ENCODE measurements at regions not wholly inside any gene's neighbourhood (a gene's known extent, or its start where the extent isn't known, plus 50 kb on each side); places are given as distances from the start of the nearest gene placed in this dataset.

GRCh38 chr11:37999171-37999570, 1401.1 kb upstream of the RAG2 start:
- no peak overlapping the region for H3K4me3 Mint-ChIP-seq
- no peak for TF ChIP-seq CTCF (conservative IDR thresholded peaks at IDR 0.05)

GRCh38 chr11:37995886-37996285, 1397.8 kb upstream of the RAG2 start:
- Mint-ChIP-seq H3K4me3 (no peak overlapping the region), H3K9me3 (peaks cover 10% of the 10 kb centered on the region), H3K36me3 (no peaks in the 10 kb centered on the region), H3K27me3 (no peaks in the 10 kb centered on the region), H3K4me1 (ENCODE audit: unreplicated experiment) (no peaks in the 10 kb centered on the region), H3K27ac (no peak overlapping the region)
- DNase-seq (ENCODE audit: extremely low spot score, unreplicated experiment), result no peak
- no peak for TF ChIP-seq CTCF (conservative IDR thresholded peaks at IDR 0.05)

More at GRCh38 chr11:37999171-37999570, 1401.1 kb upstream of the RAG2 start:
- Mint-ChIP-seq H3K27ac (no peak overlapping the region), H3K36me3 (no peaks in the 10 kb centered on the region), H3K27me3 (no peaks in the 10 kb centered on the region), H3K4me1 (ENCODE audit: unreplicated experiment) (no peaks in the 10 kb centered on the region), H3K9me3 (peaks cover 3% of the 10 kb centered on the region)
- no peak for DNase-seq (ENCODE audit: extremely low spot score, unreplicated experiment)

- Mint-ChIP-seq H3K4me3 (peak overlapping the region; percentile 44), H3K9me3 (peaks cover 3% of the 10 kb centered on the region), H3K4me1 (ENCODE audit: unreplicated experiment) (peaks cover 5% of the 10 kb centered on the region), H3K27me3 (no peaks in the 10 kb centered on the region), H3K36me3 (no peaks in the 10 kb centered on the region), H3K27ac (peak overlapping the region; percentile 76)
- DNase-seq (ENCODE audit: extremely low spot score, unreplicated experiment), result no peak
- no peak for TF ChIP-seq CTCF (conservative IDR thresholded peaks at IDR 0.05)
Measured at GRCh38 chr11:37988031-37988430, 1390.0 kb upstream of the RAG2 start.

- no peak for DNase-seq (ENCODE audit: extremely low spot score, unreplicated experiment)
- Mint-ChIP-seq H3K4me3 (no peak overlapping the region), H3K9me3 (no peaks in the 10 kb centered on the region), H3K27ac (no peak overlapping the region), H3K27me3 (no peaks in the 10 kb centered on the region), H3K36me3 (no peaks in the 10 kb centered on the region), H3K4me1 (ENCODE audit: unreplicated experiment) (peaks cover 5% of the 10 kb centered on the region)
- TF ChIP-seq CTCF (conservative IDR thresholded peaks at IDR 0.05), result no peak
Measured at GRCh38 chr11:37984991-37985390, 1387.0 kb upstream of the RAG2 start.

- Mint-ChIP-seq H3K27me3 (no peaks in the 10 kb centered on the region), H3K9me3 (no peaks in the 10 kb centered on the region), H3K36me3 (no peaks in the 10 kb centered on the region), H3K4me1 (ENCODE audit: unreplicated experiment) (no peaks in the 10 kb centered on the region), H3K4me3 (no peak overlapping the region), H3K27ac (no peak overlapping the region)
- DNase-seq (ENCODE audit: extremely low spot score, unreplicated experiment), result no peak
- no peak for TF ChIP-seq CTCF (conservative IDR thresholded peaks at IDR 0.05)
Measured at GRCh38 chr11:37978647-37979046, 1380.6 kb upstream of the RAG2 start.

GRCh38 chr11:37973941-37974340, 1375.9 kb upstream of the RAG2 start:
- no peaks in the 10 kb centered on the region for H3K27me3 Mint-ChIP-seq
- H3K4me3 Mint-ChIP-seq, result no peak overlapping the region
- H3K4me1 Mint-ChIP-seq (ENCODE audit: unreplicated experiment), result no peaks in the 10 kb centered on the region
- H3K36me3 Mint-ChIP-seq, result no peaks in the 10 kb centered on the region
- H3K9me3 Mint-ChIP-seq, result no peaks in the 10 kb centered on the region
- TF ChIP-seq CTCF (conservative IDR thresholded peaks at IDR 0.05), result no peak
- DNase-seq (ENCODE audit: extremely low spot score, unreplicated experiment), result no peak
- no peak overlapping the region for H3K27ac Mint-ChIP-seq
